NCI-H510A (cell line): ENCODE measurements at regions not wholly inside any gene's neighbourhood (a gene's known extent, or its start where the extent isn't known, plus 50 kb on each side); places are given as distances from the start of the nearest gene placed in this dataset.
"Not testable (repeated sequence)": the region's sequence is repeated elsewhere in the genome, so short reads cannot be mapped to it uniquely, and the experiment has no call there.

Experiments
- DNase-seq: peaks from one replicate; lab custom pipeline; 2025; lab: John Stamatoyannopoulos, UW

- no peak for DNase-seq
Measured at GRCh38 chr6:67047996-67048395, 1341.0 kb upstream of the EYS start.

- DNase-seq: no peak
Measured at GRCh38 chr6:67045076-67045475, 1338.0 kb upstream of the EYS start.

- no peak for DNase-seq
Measured at GRCh38 chr6:67031451-67031850, 1324.4 kb upstream of the EYS start.

GRCh38 chr6:67030861-67031260, 1323.8 kb upstream of the EYS start:
- DNase-seq: no peak

- DNase-seq: no peak
Measured at GRCh38 chr6:67016921-67017460, 1310.0 kb upstream of the EYS start.

- no peak for DNase-seq
Measured at GRCh38 chr6:67011441-67011840, 1304.4 kb upstream of the EYS start.

- no peak for DNase-seq
Measured at GRCh38 chr6:67009818-67010217, 1302.8 kb upstream of the EYS start.

GRCh38 chr6:67003844-67004243, 1296.8 kb upstream of the EYS start:
- DNase-seq: no peak

GRCh38 chr6:67000121-67000520, 1293.1 kb upstream of the EYS start:
- DNase-seq: no peak

- not testable (repeated sequence) for DNase-seq
Measured at GRCh38 chr6:66997579-66997978, 1290.6 kb upstream of the EYS start.

GRCh38 chr6:66995669-66996068, 1288.6 kb upstream of the EYS start:
- DNase-seq: no peak

- DNase-seq: not testable (repeated sequence)
Measured at GRCh38 chr6:66993708-66994107, 1286.7 kb upstream of the EYS start.

- no peak for DNase-seq
Measured at GRCh38 chr6:66993272-66993671, 1286.2 kb upstream of the EYS start.

GRCh38 chr6:66992660-66993059, 1285.6 kb upstream of the EYS start:
- no peak for DNase-seq

- DNase-seq: peak; percentile 17
Measured at GRCh38 chr6:66986940-66987339, 1279.9 kb upstream of the EYS start.

GRCh38 chr6:66985816-66986215, 1278.8 kb upstream of the EYS start:
- no peak for DNase-seq

- DNase-seq: no peak
Measured at GRCh38 chr6:66970373-66970772, 1263.3 kb upstream of the EYS start.

GRCh38 chr6:66965227-66965626, 1258.2 kb upstream of the EYS start:
- DNase-seq: no peak

- no peak for DNase-seq
Measured at GRCh38 chr6:66964216-66964615, 1257.2 kb upstream of the EYS start.

- no peak for DNase-seq
Measured at GRCh38 chr6:66962082-66962481, 1255.1 kb upstream of the EYS start.

GRCh38 chr6:66961191-66961590, 1254.2 kb upstream of the EYS start:
- no peak for DNase-seq

GRCh38 chr6:66949191-66949661, 1242.2 kb upstream of the EYS start:
- DNase-seq: no peak

GRCh38 chr6:66948106-66948505, 1241.1 kb upstream of the EYS start:
- DNase-seq: no peak

GRCh38 chr6:66940003-66940402, 1233.0 kb upstream of the EYS start:
- DNase-seq: no peak

- DNase-seq: no peak
Measured at GRCh38 chr6:66937180-66937579, 1230.2 kb upstream of the EYS start.
